Sigmoid colon (tissue), 6 donors: ENCODE measurements at regions not wholly inside any gene's neighbourhood (a gene's known extent, or its start where the extent isn't known, plus 50 kb on each side); places are given as distances from the start of the nearest gene placed in this dataset.
A peak's percentile ranks its signal among the peaks of the same experiment; 100 is the strongest.

ENCODE experiments used
- DNase-seq: peaks from one replicate; pipeline ENCODE4 v3.0.0-alpha.2; 2019
- H3K27ac ChIP-seq, 4 donors: fragments of 200-600 bp; sonication (generic); one replicate each; pipeline ENCODE4 v1.5.1; 2016 to 2019; ENCODE audit warnings: mild to moderate bottlenecking in 1 of 4
- H3K27me3 ChIP-seq, 3 donors: fragments of 200-600 bp; sonication (generic); one replicate each; pipeline ENCODE4 v1.5.1; 2019; ENCODE audit warnings: mild to moderate bottlenecking in 1 of 3
- H3K36me3 ChIP-seq, 4 donors: fragments of 200-600 bp; sonication (generic); one replicate each; pipeline ENCODE4 v1.5.1; 2016 to 2019
- H3K4me1 ChIP-seq, 4 donors: fragments of 200-600 bp; sonication (generic); one replicate each; pipeline ENCODE4 v1.5.1; 2017 to 2019
- H3K4me3 ChIP-seq, 4 donors: fragments of 200-600 bp; sonication (generic); one replicate each; pipeline ENCODE4 v1.5.1; 2017 to 2019; ENCODE audit warnings: mild to moderate bottlenecking in 2 of 4, moderate library complexity in 1 of 4
- H3K9me3 ChIP-seq, 4 donors: fragments of 200-600 bp in 3 of 4; sonication (generic) in 3 of 4; one replicate each; pipeline versions ENCODE4 v1.5.1 to v1.6.1; 2013 to 2019
- EP300 ChIP-seq, 4 donors: sonication (generic); formaldehyde crosslinking; IDR thresholded peaks; one replicate each; pipeline ENCODE4 v1.6.1; 2017; ENCODE audit warnings: antibody characterized with exemption in 4 of 4
- POLR2A ChIP-seq, 2 donors: fragments of 450-650 bp; IDR thresholded peaks; one replicate each; pipeline ENCODE4 v1.6.1; 2016; ENCODE audit warnings: antibody characterized with exemption in 2 of 2, mild to moderate bottlenecking in 2 of 2, moderate library complexity in 2 of 2
- POLR2AphosphoS5 ChIP-seq, 4 donors: sonication (generic); formaldehyde crosslinking; IDR thresholded peaks; one replicate each; pipeline ENCODE4 v1.6.1; 2017; ENCODE audit warnings: antibody characterized with exemption in 4 of 4
- WGBS, 2 donors: extraction: QIAGEN DNeasy Blood & Tissue Kit; methylation state at CpG; one replicate each; pipeline ENCODE4 v1.1.7; 2013; 5-methylcytosine and 5-hydroxymethylcytosine counted together
- intact Hi-C: fragments of 100-400 bp; cut with DNase I; formaldehyde crosslinking; loops from one replicate; pipeline ENCODE4 v1.15.1; 2023
- TF ChIP-seq, protein P1 (sequence below), 4 experiments: fragments of 450-650 bp in 3 of 4; fragments of 200-600 bp in 1 of 4; IDR thresholded peaks; one replicate each; pipeline ENCODE4 v1.5.1; 2016 to 2019; ENCODE audit warnings: antibody characterized with exemption in 4 of 4, mild to moderate bottlenecking in 3 of 4, moderate library complexity in 2 of 4
- donor health status: healthy with polysubstance abuse.
- donor health status: healthy.

DNA sequence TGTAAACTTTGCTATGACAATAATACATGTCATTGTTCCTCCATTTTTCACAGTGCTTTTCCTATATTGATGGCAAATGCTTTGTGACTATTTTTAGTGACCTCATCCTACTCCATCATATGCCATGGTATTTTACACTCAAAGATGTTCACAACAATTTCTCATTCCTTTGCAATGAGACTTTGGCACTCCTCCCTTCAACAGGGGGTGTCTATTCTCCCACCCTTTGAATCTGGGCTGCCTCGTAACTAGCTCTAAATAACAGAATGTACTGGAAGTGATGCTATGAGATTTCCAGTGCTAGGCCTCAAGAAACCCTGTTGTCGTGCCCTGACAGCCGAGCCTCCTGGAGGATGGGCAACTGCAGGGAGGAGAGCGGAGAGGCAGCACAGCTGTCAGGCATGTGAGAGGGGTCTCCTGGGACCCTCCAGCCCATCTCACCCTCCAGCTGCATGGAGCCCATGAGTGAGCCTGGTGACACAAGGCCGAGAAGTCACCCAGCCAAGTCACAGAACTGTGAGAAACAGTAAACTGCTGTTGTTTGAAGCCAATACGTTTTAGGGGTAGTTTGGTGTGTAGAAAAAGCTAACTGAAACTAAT, 103.1 kb upstream of the APCDD1 start:
- Histone ChIP-seq H3K4me1 (peaks cover 0 to 21% (median 18%) of the 10 kb centered on the region in 4 donors), H3K27ac (peak overlapping the region in 3 of 4 donors; percentile 16 to 44 (median 30)), H3K9me3 (peaks cover 0 to 1% (median 0%) of the 10 kb centered on the region in 4 donors), H3K4me3 (no peak overlapping the region), H3K27me3 (no peaks in the 10 kb centered on the region), H3K36me3 (no peaks in the 10 kb centered on the region)
- TF ChIP-seq EP300 (IDR thresholded peaks at IDR 0.05), result peak in 1 of 4 donors; percentile 21
- no peak for TF ChIP-seq POLR2A (IDR thresholded peaks at IDR 0.05)
- peak in 1 of 4 donors; percentile 43 for TF ChIP-seq POLR2AphosphoS5 (IDR thresholded peaks at IDR 0.05)
- no peak for DNase-seq
- WGBS, 2 donors, result 81 to 90% methylated on average over 6 of the region's 6 CpGs
- intact Hi-C loops, result no loop called here

DNA sequence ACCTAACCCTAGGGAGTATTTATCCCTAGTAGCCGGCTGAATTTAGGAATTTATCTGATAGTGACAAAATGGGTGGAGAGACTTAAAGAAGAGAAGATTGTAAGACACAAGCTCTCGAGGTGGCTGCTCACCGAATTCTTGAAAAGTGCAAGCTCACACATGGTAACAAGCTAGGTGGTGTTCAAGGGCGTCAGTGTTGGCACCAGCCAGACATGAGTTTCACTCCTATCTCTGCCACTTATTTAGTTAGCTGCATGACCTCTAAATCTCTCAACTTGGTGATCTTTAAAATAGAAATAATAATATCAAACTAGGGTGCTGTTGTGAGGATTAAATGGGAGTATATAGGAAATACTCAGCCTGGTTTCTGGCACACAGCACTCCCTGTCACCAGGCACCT, 102.6 kb upstream of the APCDD1 start:
- TF ChIP-seq EP300 (IDR thresholded peaks at IDR 0.05) (no peak), POLR2A (IDR thresholded peaks at IDR 0.05) (no peak), POLR2AphosphoS5 (IDR thresholded peaks at IDR 0.05) (no peak)
- TF ChIP-seq, protein P1, sequence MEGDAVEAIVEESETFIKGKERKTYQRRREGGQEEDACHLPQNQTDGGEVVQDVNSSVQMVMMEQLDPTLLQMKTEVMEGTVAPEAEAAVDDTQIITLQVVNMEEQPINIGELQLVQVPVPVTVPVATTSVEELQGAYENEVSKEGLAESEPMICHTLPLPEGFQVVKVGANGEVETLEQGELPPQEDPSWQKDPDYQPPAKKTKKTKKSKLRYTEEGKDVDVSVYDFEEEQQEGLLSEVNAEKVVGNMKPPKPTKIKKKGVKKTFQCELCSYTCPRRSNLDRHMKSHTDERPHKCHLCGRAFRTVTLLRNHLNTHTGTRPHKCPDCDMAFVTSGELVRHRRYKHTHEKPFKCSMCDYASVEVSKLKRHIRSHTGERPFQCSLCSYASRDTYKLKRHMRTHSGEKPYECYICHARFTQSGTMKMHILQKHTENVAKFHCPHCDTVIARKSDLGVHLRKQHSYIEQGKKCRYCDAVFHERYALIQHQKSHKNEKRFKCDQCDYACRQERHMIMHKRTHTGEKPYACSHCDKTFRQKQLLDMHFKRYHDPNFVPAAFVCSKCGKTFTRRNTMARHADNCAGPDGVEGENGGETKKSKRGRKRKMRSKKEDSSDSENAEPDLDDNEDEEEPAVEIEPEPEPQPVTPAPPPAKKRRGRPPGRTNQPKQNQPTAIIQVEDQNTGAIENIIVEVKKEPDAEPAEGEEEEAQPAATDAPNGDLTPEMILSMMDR (IDR thresholded peaks at IDR 0.05), result no peak
- no peak for DNase-seq
- peaks cover 0 to 6% (median 0%) of the 10 kb centered on the region in 4 donors for H3K9me3 ChIP-seq
- WGBS, 2 donors, result 90 to 94% methylated on average over 4 of the region's 4 CpGs
- no peak overlapping the region for H3K4me3 ChIP-seq
- peak overlapping the region in 2 of 4 donors; percentile 30 to 44 for H3K27ac ChIP-seq
- H3K27me3 ChIP-seq, result no peaks in the 10 kb centered on the region
- peaks cover 0 to 21% (median 18%) of the 10 kb centered on the region in 4 donors for H3K4me1 ChIP-seq
- no peaks in the 10 kb centered on the region for H3K36me3 ChIP-seq
- intact Hi-C loops, result no loop called here

DNA sequence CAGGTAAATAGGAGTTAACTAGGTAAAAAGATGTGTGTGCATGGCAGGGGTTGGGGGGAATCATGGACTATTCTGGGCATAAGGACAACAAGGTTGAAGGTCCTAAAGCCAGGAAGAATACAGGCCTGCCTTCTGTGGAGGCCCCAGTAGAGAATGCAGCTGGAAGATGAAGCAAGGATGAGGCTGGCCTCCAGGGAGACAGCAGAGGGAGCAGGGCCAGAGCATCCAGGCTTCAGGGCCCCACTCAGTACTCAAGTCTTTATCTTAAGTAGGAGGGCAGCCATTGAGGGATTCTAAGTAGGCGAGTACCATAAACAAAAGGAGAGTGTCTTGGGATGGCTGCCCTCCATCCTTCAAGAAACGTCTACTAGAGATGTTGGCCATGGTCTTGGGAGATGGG, 101.8 kb upstream of the APCDD1 start:
- Histone ChIP-seq H3K27me3 (no peaks in the 10 kb centered on the region), H3K9me3 (peaks cover 0 to 6% (median 0%) of the 10 kb centered on the region in 4 donors), H3K4me1 (peaks cover 0 to 21% (median 18%) of the 10 kb centered on the region in 4 donors), H3K36me3 (no peaks in the 10 kb centered on the region), H3K4me3 (no peak overlapping the region), H3K27ac (peak overlapping the region in 2 of 4 donors; percentile 43 to 44)
- no peak for DNase-seq
- no peak for TF ChIP-seq POLR2AphosphoS5 (IDR thresholded peaks at IDR 0.05)
- no peak for TF ChIP-seq EP300 (IDR thresholded peaks at IDR 0.05)
- TF ChIP-seq POLR2A (IDR thresholded peaks at IDR 0.05), result no peak
- TF ChIP-seq, protein P1 (IDR thresholded peaks at IDR 0.05), result no peak
- intact Hi-C loops, result no loop called here
- 91 to 93% methylated on average over 2 of the region's 2 CpGs for WGBS, 2 donors

DNA sequence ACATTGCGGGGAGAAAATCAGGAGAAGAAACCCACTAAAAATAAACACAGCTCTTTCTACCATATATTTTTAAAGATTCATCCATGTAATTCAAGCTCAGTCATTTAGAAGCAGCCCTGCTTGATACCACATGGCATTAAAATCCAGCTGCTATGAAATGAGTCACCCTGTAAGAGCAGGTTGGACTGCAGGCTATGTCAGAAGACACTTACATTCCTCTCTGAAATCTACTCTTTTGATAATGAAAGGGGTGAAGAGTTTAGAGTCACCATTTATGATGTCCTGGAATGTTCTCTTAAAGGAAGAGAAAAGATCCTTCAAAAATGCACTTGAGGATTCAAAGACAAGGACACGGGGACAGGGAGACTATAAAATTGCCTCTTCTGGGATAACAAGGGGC, 100.6 kb upstream of the APCDD1 start:
- Histone ChIP-seq H3K4me1 (peaks cover 0 to 21% (median 18%) of the 10 kb centered on the region in 4 donors), H3K27ac (peak overlapping the region; percentile 43 to 56 (median 50)), H3K36me3 (no peaks in the 10 kb centered on the region), H3K4me3 (no peak overlapping the region), H3K9me3 (peaks cover 0 to 6% (median 0%) of the 10 kb centered on the region in 4 donors), H3K27me3 (no peaks in the 10 kb centered on the region)
- TF ChIP-seq, protein P1 (IDR thresholded peaks at IDR 0.05), result no peak
- TF ChIP-seq POLR2AphosphoS5 (IDR thresholded peaks at IDR 0.05), result no peak
- no peak for TF ChIP-seq EP300 (IDR thresholded peaks at IDR 0.05)
- 81 to 86% methylated on average over 2 of the region's 2 CpGs for WGBS, 2 donors
- no peak for DNase-seq
- intact Hi-C loops, result no loop called here

DNA sequence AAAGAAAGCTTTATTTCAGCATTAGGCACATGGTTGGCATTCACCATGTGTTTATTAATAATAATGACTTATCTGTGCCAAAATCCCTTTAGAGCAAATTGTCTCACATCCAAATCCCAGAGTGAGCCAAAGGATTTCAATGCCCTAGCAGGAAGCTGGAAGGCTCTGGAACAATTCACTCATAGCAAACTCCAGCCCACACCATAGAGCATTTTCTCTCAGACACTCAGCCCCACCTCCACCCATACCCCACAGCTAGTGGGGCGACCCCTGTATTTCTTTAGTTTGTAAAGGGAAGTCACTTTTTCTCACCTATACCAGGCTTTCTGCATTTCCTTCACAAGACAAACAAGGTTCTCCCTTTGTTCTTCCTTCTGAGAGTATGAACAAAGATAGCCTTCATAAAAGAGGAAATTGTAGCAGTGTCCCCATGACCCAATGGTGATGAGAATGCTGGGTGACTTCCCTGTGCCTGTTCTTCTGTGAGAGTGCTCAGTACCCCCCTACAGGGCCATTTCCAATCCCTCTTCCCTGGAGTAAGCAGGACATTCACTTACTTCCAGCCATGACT, 100.1 kb upstream of the APCDD1 start:
- no peak overlapping the region for H3K4me3 ChIP-seq
- 64 to 66% methylated on average over 1 of the region's 1 CpG for WGBS, 2 donors
- intact Hi-C loops, result no loop called here
- H3K9me3 ChIP-seq, result peaks cover 0 to 6% (median 0%) of the 10 kb centered on the region in 4 donors
- H3K27ac ChIP-seq, result peak overlapping the region; percentile 43 to 56 (median 50)
- H3K27me3 ChIP-seq, result no peaks in the 10 kb centered on the region
- H3K36me3 ChIP-seq, result no peaks in the 10 kb centered on the region
- DNase-seq, result no peak
- TF ChIP-seq, protein P1 (IDR thresholded peaks at IDR 0.05), result no peak
- TF ChIP-seq EP300 (IDR thresholded peaks at IDR 0.05) (no peak), POLR2A (IDR thresholded peaks at IDR 0.05) (no peak), POLR2AphosphoS5 (IDR thresholded peaks at IDR 0.05) (no peak)
- peaks cover 0 to 21% (median 18%) of the 10 kb centered on the region in 4 donors for H3K4me1 ChIP-seq
